ENCODE measurements at regions not wholly inside any gene's neighbourhood (a gene's known extent, or its start where the extent isn't known, plus 50 kb on each side); places are given as distances from the start of the nearest gene placed in this dataset.
A peak's percentile ranks its signal among the peaks of the same experiment; 100 is the strongest.

DNA sequence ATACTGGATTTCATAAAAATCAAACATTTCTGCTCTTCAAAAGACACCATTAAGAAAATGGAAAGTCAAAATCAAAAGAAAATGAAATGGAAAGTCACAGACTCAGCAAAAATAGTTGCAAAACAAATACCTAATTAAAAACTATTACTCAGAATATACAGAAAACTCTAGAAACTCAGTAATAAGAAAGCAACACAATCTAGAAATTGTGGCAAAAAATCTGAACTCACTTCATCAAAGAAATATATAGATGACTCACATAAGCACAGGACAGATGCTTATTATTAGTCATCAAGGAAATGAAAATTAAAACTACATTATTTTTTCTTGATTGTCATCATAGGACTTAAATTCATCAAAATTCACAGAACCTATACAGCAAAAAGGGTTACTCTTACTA lies 430.0 kb downstream of the SHQ1 start:
- H3K4me2 ChIP-seq (ENCODE audit: insufficient read depth, low read length), result peak overlapping the region; percentile 79

More for the DNA sequence above, 430.0 kb downstream of the SHQ1 start:
- TF ChIP-seq POLR2A (IDR thresholded peaks at IDR 0.05; ENCODE audit: low read depth, low read length) (no peak), MAX (IDR thresholded peaks at IDR 0.05; ENCODE audit: insufficient read depth, insufficient read length) (no peak), GATA2 (IDR thresholded peaks at IDR 0.05; ENCODE audit: insufficient read depth, insufficient read length, low read depth, low read length) (no peak), MYC (IDR thresholded peaks at IDR 0.05; ENCODE audit: low read depth, low read length) (no peak), JUN (IDR thresholded peaks at IDR 0.05; ENCODE audit: borderline replicate concordance, insufficient read depth, insufficient read length, low read depth) (peak; percentile 47), FOS (IDR thresholded peaks at IDR 0.05; ENCODE audit: borderline replicate concordance, insufficient read depth, low read length) (peak; percentile 72), POLR2AphosphoS5 (IDR thresholded peaks at IDR 0.05; ENCODE audit: insufficient read depth, low read depth, low read length) (no peak), EZH2 (IDR thresholded peaks at IDR 0.05; ENCODE audit: borderline replicate concordance, low read depth, low read length, severe bottlenecking) (no peak)
- TF ChIP-seq, protein P1, sequence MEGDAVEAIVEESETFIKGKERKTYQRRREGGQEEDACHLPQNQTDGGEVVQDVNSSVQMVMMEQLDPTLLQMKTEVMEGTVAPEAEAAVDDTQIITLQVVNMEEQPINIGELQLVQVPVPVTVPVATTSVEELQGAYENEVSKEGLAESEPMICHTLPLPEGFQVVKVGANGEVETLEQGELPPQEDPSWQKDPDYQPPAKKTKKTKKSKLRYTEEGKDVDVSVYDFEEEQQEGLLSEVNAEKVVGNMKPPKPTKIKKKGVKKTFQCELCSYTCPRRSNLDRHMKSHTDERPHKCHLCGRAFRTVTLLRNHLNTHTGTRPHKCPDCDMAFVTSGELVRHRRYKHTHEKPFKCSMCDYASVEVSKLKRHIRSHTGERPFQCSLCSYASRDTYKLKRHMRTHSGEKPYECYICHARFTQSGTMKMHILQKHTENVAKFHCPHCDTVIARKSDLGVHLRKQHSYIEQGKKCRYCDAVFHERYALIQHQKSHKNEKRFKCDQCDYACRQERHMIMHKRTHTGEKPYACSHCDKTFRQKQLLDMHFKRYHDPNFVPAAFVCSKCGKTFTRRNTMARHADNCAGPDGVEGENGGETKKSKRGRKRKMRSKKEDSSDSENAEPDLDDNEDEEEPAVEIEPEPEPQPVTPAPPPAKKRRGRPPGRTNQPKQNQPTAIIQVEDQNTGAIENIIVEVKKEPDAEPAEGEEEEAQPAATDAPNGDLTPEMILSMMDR (IDR thresholded peaks at IDR 0.05; ENCODE audit: extremely low read depth in 1 of 2, insufficient read depth in 1 of 2, low read depth in 1 of 2, low read length in 2 of 2), result no peak
- intact Hi-C loops (cut with micrococcal nuclease), result no loop called here
- H3K9me1 ChIP-seq (replicated peaks; ENCODE audit: control insufficient read depth, extremely low read depth, insufficient read depth, low read length), result no peaks in the 10 kb centered on the region
- POLR2A ChIA-PET, result no interaction called here
- peaks cover 7% of the 10 kb centered on the region for H4K20me1 ChIP-seq (replicated peaks; ENCODE audit: control insufficient read depth, extremely low read depth, insufficient read depth, low read length)
- H3K36me3 ChIP-seq (ENCODE audit: control insufficient read depth in 2 of 2, extremely low read depth in 1 of 2, insufficient read depth in 2 of 2, low read length in 2 of 2), result no peaks in the 10 kb centered on the region
- H3K27ac ChIP-seq (ENCODE audit: insufficient read depth, low read depth, low read length), result no peak overlapping the region
- H3K9me3 ChIP-seq (replicated peaks; ENCODE audit: control insufficient read depth, insufficient read depth, low read length), result no peaks in the 10 kb centered on the region
- no peak overlapping the region for H3K9ac ChIP-seq (replicated peaks; ENCODE audit: extremely low read depth, insufficient read depth, low read length)
- no peak overlapping the region for H2AFZ ChIP-seq (ENCODE audit: low read depth, low read length)
- CTCF ChIA-PET, result interaction anchor here (1.4 to 2.1 kb wide), 3 partner anchors 12 to 433 kb away, joined by 3 to 5 read pairs (median 5); no protein-coding TSS in a partner anchor
- no peak overlapping the region for H3K4me3 ChIP-seq (replicated peaks in 1 of 3; ENCODE audit: insufficient read depth in 1 of 3, low read depth in 1 of 3, low read length in 3 of 3)
- dilution Hi-C loops (cut with MboI; ENCODE audit: extremely low pct_ligation_motif_present, low sequenced_read_pairs), result no loop called here
- BruUV-seq (replicated peaks), result no TSS peak
- H3K27me3 ChIP-seq (ENCODE audit: control insufficient read depth in 2 of 2, insufficient read depth in 2 of 2, low read length in 2 of 2), result no peaks in the 10 kb centered on the region
- peaks cover 23% of the 10 kb centered on the region for H3K4me1 ChIP-seq (ENCODE audit: control insufficient read depth, extremely low read depth, insufficient read depth, low read length)
- DNase-seq (ENCODE audit: low read depth, low spot score), result no peak
- FAIRE-seq, result no peak
- peaks cover 53% of the 10 kb centered on the region for H3K79me2 ChIP-seq (ENCODE audit: control insufficient read depth, insufficient read depth, low read length)

Data from endothelial cell of umbilical vein (primary cell).